Esophagus muscularis mucosa (tissue), 4 donors: ENCODE measurements at regions not wholly inside any gene's neighbourhood (a gene's known extent, or its start where the extent isn't known, plus 50 kb on each side); places are given as distances from the start of the nearest gene placed in this dataset.

Experiments used
- DNase-seq: peaks from one replicate; pipeline ENCODE4 v3.0.0-alpha.2; 2017; ENCODE audit errors: extremely low spot score
- H3K27ac ChIP-seq, 4 donors: fragments of 200-600 bp; sonication (generic); replicated peaks in 1 of 4; 1 replicate in 3 of 4; 2 replicates in 1 of 4; pipeline ENCODE4 v1.5.1; 2016 to 2019; ENCODE audit warnings: mild to moderate bottlenecking in 1 of 4
- H3K27me3 ChIP-seq, 4 donors: fragments of 200-600 bp; sonication (generic); one replicate each; pipeline versions ENCODE4 v1.5.1 to v1.6.0; 2016 to 2019
- H3K36me3 ChIP-seq, 4 donors: fragments of 200-600 bp; sonication (generic); one replicate each; pipeline ENCODE4 v1.5.1; 2016 to 2019
- H3K4me1 ChIP-seq, 4 donors: fragments of 200-600 bp; sonication (generic); one replicate each; pipeline ENCODE4 v1.5.1; 2016 to 2019
- H3K4me3 ChIP-seq, 4 donors: fragments of 200-600 bp; sonication (generic); 1 replicate in 2 of 4; 2 replicates in 2 of 4; pipeline ENCODE4 v1.5.1; 2016 to 2019; ENCODE audit warnings: mild to moderate bottlenecking in 4 of 4, moderate library complexity in 1 of 4
- H3K9me3 ChIP-seq, 4 donors: fragments of 200-600 bp; sonication (generic); 1 replicate in 3 of 4; 2 replicates in 1 of 4; pipeline ENCODE4 v1.5.1; 2016 to 2019
- CTCF ChIP-seq, 3 experiments: fragments of 200-600 bp in 2 of 3; fragments of 450-650 bp in 1 of 3; sonication (generic) in 2 of 3; IDR thresholded peaks; one replicate each; pipeline ENCODE4 v1.5.1; 2017 to 2019; ENCODE audit warnings: antibody characterized with exemption in 3 of 3, mild to moderate bottlenecking in 2 of 3, moderate library complexity in 1 of 3
- EP300 ChIP-seq: sonication (generic); formaldehyde crosslinking; IDR thresholded peaks from one replicate; pipeline ENCODE4 v1.6.1; 2017; ENCODE audit warnings: antibody characterized with exemption
- POLR2A ChIP-seq: fragments of 450-650 bp; IDR thresholded peaks from one replicate; pipeline ENCODE4 v1.6.1; 2017; ENCODE audit warnings: antibody characterized with exemption, moderate library complexity, mild to moderate bottlenecking, low read depth
- POLR2AphosphoS5 ChIP-seq, 2 donors: sonication (generic); formaldehyde crosslinking; IDR thresholded peaks; one replicate each; pipeline ENCODE4 v1.6.1; 2017; ENCODE audit warnings: antibody characterized with exemption in 2 of 2
- WGBS: methylation state at CpG from one replicate; pipeline ENCODE4 v1.1.5; 2018; 5-methylcytosine and 5-hydroxymethylcytosine counted together
- intact Hi-C: fragments of 100-400 bp; cut with DNase I; formaldehyde crosslinking; loops from one replicate; pipeline ENCODE4 v1.15.1; 2023

- 97% methylated on average over 4 of the region's 4 CpGs for WGBS
- H3K36me3 ChIP-seq = no peaks in the 10 kb centered on the region
- TF ChIP-seq CTCF (IDR thresholded peaks at IDR 0.05) (no peak), POLR2AphosphoS5 (IDR thresholded peaks at IDR 0.05) (no peak), POLR2A (no peak), EP300 (no peak)
- H3K27me3 ChIP-seq = no peaks in the 10 kb centered on the region
- H3K9me3 ChIP-seq = no peaks in the 10 kb centered on the region
- H3K4me3 ChIP-seq = no peak overlapping the region
- DNase-seq = no peak
- H3K4me1 ChIP-seq = peaks cover 0 to 17% (median 9%) of the 10 kb centered on the region in 4 donors
- intact Hi-C loops = no loop called here
- no peak overlapping the region for H3K27ac ChIP-seq
These were observed 300.0 kb upstream of the SLC39A10 start for GRCh38 chr2:195356920-195357440.

GRCh38 chr2:195356026-195356425, 301.0 kb upstream of the SLC39A10 start:
- Histone ChIP-seq H3K4me1 (peaks cover 0 to 17% (median 9%) of the 10 kb centered on the region in 4 donors), H3K9me3 (no peaks in the 10 kb centered on the region), H3K27ac (no peak overlapping the region), H3K4me3 (no peak overlapping the region), H3K36me3 (no peaks in the 10 kb centered on the region), H3K27me3 (no peaks in the 10 kb centered on the region)
- DNase-seq = no peak
- TF ChIP-seq EP300 (no peak), CTCF (IDR thresholded peaks at IDR 0.05) (no peak), POLR2AphosphoS5 (IDR thresholded peaks at IDR 0.05) (no peak), POLR2A (no peak)
- 82% methylated on average over 1 of the region's 1 CpG for WGBS
- intact Hi-C loops = no loop called here

GRCh38 chr2:195352581-195352980, 304.4 kb upstream of the SLC39A10 start:
- no peaks in the 10 kb centered on the region for H3K27me3 ChIP-seq
- no peaks in the 10 kb centered on the region for H3K36me3 ChIP-seq
- TF ChIP-seq CTCF (IDR thresholded peaks at IDR 0.05) = no peak
- no peak for TF ChIP-seq EP300
- TF ChIP-seq POLR2AphosphoS5 (IDR thresholded peaks at IDR 0.05) = no peak
- no peak for TF ChIP-seq POLR2A
- H3K9me3 ChIP-seq = no peaks in the 10 kb centered on the region
- no peak for DNase-seq
- H3K4me1 ChIP-seq = no peaks in the 10 kb centered on the region
- H3K27ac ChIP-seq = no peak overlapping the region
- 69% methylated on average over 5 of the region's 5 CpGs for WGBS
- intact Hi-C loops = no loop called here
- no peak overlapping the region for H3K4me3 ChIP-seq

GRCh38 chr2:195343942-195344530, 313.0 kb upstream of the SLC39A10 start:
- DNase-seq = no peak
- Histone ChIP-seq H3K27ac (no peak overlapping the region), H3K27me3 (no peaks in the 10 kb centered on the region), H3K36me3 (no peaks in the 10 kb centered on the region), H3K9me3 (no peaks in the 10 kb centered on the region), H3K4me3 (no peak overlapping the region), H3K4me1 (no peaks in the 10 kb centered on the region)
- intact Hi-C loops = no loop called here
- TF ChIP-seq POLR2AphosphoS5 (IDR thresholded peaks at IDR 0.05) (no peak), POLR2A (no peak), EP300 (no peak)
- 77% methylated on average over 5 of the region's 5 CpGs for WGBS

- 98% methylated on average over 2 of the region's 2 CpGs for WGBS
- no peaks in the 10 kb centered on the region for H3K27me3 ChIP-seq
- no peaks in the 10 kb centered on the region for H3K9me3 ChIP-seq
- H3K36me3 ChIP-seq = no peaks in the 10 kb centered on the region
- TF ChIP-seq CTCF (IDR thresholded peaks at IDR 0.05) (no peak), POLR2A (no peak), EP300 (no peak), POLR2AphosphoS5 (IDR thresholded peaks at IDR 0.05) (no peak)
- H3K4me3 ChIP-seq = no peak overlapping the region
- no peak overlapping the region for H3K27ac ChIP-seq
- no peak for DNase-seq
- no peaks in the 10 kb centered on the region for H3K4me1 ChIP-seq
- intact Hi-C loops = no loop called here
These were observed 313.5 kb upstream of the SLC39A10 start for GRCh38 chr2:195343540-195343939.
